GM20431 (cell line): ENCODE measurements at regions not wholly inside any gene's neighbourhood (a gene's known extent, or its start where the extent isn't known, plus 50 kb on each side); places are given as distances from the start of the nearest gene placed in this dataset.

Source experiments
- in situ Hi-C: fragments of 300-500 bp; cut with MseI, MboI; formaldehyde crosslinking; loops from one replicate; pipeline ENCODE4 v1.15.0; 2020; ENCODE audit warnings: low sequenced_read_pairs; ENCODE audit not compliant: unreplicated experiment

DNA sequence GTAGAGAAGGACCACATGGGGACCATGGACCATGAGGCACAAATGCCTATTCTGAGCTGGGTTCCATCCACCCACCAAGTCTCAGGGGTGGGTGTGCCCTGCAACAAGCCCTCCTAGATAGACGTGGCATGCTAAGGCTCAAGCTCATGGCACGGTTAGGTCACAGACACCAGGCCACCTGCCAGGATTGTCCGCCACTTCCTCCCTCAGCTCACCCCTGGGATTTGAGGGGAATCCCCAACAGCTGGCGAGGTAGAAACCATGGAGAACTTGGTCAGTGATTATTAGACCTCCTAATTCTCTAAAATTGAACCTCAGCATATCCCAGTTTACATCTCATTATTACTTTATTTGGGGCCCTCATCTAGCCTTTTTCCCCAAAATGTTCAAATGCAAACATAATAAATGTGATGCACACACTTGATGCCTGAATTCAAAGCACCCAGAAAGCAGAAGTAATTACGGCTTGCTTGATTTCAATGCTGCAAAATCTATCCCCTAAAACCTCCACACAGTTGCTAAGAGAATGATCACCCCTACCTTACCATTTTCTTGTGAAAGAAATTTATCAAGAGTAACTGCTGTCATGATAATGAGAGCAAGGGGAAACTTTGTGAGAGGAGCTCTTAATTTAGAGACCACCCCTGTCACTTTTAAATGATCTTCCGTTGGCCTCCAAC is 366.6 kb upstream of the PFKP start:
- in situ Hi-C loops, result no loop called here

- in situ Hi-C loops, result no loop called here
These were observed 378.4 kb upstream of the PFKP start for GRCh38 chr10:2688958-2689357.

- in situ Hi-C loops, result no loop called here
These were observed 380.7 kb upstream of the PFKP start for GRCh38 chr10:2686691-2687090.

- in situ Hi-C loops, result no loop called here
These were observed 384.9 kb upstream of the PFKP start for GRCh38 chr10:2682491-2682890.

DNA sequence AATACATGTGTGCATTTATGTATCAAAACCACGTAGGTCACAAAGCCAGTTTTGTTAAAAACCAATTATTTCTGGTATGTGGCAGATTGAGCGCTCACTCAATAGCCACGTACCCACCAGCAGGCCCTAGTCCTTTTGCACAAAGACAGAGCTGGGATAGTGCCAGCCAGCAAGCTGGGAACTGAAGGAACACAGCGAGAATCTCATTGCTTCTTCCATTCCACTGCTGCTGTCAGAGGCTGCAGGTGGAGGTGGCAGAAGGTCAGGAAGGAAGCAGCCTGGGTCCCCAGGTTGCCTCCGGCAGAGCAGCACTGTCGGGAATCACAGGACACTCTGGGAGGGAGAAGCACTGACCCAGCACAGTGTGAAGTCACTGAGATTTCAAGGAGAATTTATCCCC is 385.5 kb upstream of the PFKP start:
- in situ Hi-C loops, result no loop called here

- in situ Hi-C loops, result no loop called here
These were observed 386.5 kb upstream of the PFKP start for GRCh38 chr10:2680821-2681220.

DNA sequence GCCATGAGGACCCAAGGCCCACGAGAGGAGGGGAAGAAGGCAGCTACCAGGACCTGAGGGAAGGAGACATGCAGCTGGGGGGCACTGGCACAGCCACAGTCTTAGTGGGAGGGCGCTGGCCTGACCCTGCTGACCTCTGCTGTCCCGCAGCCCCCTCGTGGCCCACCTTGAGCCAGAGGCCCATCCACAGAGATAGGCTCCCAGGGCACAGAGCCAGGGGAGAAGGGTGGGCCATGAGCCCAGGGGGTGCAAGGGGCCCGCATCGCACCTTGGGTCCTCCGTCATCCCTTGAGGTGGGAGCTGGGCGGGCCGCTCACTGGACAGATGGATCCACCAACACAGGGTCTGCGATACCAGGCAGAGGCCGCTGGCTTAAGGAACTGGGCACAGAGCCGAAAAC is 387.7 kb upstream of the PFKP start:
- in situ Hi-C loops, result no loop called here

- in situ Hi-C loops, result no loop called here
These were observed 390.9 kb upstream of the PFKP start for GRCh38 chr10:2676455-2676854.

DNA sequence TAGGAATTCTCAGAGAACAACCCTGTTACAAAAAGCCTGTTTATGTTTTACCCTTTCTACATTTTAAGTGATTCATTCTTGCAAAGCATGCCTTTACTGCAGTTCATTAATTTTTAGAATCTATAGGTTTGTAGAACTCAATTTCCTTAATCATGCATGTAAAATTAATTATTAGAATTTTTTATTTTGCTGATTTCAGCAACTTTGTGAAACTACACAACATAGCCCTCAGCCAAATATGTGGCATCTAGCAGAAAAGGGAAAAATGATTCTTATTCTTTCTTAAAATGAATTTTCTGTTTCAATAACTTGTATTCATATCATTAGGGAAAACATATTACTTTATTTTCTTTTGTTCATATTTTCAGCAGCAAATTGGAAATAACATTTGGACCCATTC is 392.9 kb upstream of the PFKP start:
- in situ Hi-C loops, result no loop called here

GRCh38 chr10:2670864-2671263 is 396.5 kb upstream of the PFKP start:
- in situ Hi-C loops, result no loop called here

DNA sequence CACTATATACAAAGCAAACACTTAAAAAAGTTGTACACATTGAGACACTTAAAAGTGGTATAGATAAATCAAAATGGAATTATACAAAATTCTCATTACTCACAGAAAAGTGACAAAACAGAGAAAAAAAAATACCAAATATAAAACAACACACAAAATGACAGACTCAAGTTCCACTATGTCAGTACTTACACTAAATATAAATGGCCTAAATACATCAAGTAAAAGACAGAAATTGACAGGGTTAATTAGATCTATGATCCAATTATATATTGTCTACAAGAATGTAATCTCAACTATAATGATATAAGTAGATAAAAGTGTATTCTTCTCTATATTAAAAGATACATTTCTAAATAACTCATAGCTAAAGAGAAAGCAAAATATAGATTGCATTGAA is 401.6 kb upstream of the PFKP start:
- in situ Hi-C loops, result no loop called here

DNA sequence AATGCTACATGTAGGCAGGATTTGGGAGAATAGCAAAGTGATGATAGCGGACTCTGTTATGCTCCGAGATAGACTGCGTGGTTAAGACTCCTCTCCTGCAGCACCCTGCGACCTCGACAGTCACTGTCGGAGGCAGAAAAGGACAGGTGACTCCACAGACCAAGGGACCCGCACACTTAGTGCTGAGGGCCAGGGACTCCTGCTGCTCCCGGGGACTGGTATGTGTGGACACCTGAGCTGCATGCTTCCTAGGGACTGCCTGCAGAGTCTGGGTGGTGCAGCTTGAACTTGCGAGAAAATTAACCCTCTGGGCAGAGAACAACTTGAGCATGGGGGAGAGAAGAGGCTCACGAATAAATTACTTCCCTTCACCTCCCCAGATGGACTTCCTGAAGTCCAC is 407.1 kb upstream of the PFKP start:
- in situ Hi-C loops, result no loop called here

DNA sequence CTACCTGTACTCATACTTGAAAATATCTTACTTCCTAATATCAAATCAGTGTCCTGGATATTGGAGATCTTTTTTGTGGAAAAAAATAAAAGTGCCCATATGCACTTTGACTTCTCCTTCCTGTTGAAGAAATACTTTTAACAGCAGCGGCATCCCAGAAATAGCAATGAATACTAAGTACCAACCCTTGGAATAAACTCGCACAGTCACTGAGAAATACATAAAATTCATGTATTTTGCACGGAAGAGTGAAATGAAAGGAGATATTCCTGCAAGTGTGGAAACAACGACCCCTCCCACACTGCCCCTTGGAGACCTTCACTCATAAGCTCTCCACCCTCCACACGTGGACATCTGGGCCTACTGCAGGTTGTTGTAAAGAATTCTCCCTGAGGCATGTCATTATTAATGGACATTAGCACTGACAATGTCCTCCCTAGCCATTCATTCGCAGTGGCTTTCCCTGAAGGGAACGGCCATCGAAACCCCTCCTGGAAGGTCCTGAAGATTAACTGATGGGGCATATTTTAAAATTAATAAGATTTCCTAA is 407.6 kb upstream of the PFKP start:
- in situ Hi-C loops, result no loop called here

DNA sequence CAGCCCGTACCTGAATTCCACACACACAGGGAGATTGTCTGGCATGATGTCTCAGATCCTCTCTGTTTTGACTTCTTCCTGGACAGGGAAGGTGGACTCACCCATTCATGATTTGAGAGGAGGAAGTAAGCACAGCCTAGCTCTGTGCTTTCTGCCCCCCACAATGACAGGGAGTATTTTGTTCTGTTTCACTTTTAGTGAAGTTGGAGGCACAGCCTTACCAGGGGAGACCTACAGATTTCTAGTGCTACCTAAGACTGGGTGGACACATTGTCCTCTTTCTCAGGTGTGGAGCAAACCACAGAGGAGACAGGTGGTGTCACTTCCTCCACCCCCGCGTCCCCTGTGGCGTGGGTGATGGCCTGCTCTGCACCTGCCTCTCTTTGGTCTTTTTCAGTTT is 408.6 kb upstream of the PFKP start:
- in situ Hi-C loops, result no loop called here

DNA sequence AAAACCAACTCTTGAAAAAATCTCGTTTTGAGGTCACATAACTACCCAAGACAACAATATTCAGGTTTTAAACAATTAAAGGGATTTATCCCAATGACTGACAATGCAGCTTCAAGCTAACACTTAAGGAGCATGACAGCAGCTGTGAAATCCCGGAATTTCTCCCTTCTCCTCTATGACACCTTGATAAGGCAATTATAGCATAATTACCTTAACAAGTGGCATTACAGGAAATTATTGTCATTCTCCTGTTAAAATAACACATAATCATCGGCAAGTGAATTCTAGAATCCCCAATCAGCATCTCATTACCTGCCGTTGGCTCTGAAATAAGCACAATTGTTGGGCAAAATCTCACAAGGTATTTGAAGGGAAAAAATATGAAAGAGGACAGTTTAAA is 417.0 kb upstream of the PFKP start:
- in situ Hi-C loops, result no loop called here

- in situ Hi-C loops, result no loop called here
These were observed 426.3 kb upstream of the PFKP start for GRCh38 chr10:2641028-2641427.

DNA sequence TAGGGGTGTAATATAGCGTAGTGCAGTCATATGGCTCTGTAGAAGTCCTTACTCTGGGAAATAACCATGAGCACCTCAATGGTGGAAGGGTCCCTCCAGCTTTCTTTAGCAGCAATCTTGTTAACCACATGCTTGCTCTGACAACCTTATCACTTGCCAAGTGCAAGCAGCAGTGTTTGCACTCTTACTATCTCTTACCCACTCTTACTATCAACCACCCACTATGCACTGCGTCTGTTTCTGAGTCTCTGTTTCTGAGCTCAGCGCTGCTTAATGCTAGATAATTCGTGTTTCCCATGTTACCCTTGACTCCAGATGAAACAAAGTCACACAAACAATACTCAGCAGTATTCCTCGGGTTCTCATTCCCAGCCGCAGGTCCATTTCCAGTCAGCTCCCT is 433.7 kb upstream of the PFKP start:
- in situ Hi-C loops, result no loop called here

DNA sequence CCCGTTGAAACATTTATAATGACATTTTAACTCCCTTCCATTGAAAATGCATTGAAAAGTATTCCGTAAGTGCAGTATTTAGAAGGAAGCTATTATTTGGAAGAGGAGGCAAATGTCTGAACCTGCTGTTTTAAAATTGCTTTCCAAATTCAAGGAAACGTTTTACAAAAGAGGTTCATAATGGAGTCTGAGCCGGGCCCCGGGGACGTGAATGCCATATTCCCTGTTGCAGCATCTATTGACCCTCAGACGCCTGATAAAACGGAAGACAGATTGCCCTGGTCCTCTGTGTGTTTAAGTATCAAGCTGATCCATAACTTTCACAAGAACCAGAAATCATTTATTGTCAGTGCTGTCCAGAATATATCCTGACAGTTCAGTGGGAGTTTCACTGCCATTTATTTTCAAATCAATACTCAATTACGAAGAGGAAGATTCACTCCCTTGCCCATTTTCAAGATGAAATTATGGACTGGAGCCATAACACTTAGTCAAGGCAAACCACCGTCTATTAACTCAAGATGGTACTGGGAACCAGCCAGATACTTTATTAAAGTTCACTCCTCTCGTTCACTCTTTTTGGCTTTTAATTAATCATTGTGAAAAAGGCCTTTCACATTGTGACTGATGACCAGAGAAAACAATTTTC is 435.7 kb upstream of the PFKP start:
- in situ Hi-C loops, result no loop called here

- in situ Hi-C loops, result no loop called here
These were observed 438.6 kb upstream of the PFKP start for GRCh38 chr10:2628705-2629104.

DNA sequence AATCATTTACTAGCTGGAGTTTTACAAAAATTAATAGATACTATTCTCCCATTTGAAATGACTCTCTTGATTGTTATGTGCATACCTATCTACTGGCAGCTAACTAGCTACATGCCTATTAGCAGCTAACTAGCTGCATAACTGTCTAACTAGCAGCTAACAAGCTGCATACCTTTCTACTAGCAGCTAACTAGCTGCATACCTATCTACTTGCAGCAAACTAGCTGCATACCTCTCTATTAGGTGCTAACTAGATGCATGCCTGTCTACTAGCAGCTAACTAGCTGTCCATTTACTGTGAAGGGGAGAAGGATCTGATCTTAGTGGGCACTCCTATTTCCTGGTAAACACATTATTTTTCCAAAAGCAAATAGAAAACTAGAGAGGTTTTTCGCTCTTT is 439.4 kb upstream of the PFKP start:
- in situ Hi-C loops, result no loop called here

DNA sequence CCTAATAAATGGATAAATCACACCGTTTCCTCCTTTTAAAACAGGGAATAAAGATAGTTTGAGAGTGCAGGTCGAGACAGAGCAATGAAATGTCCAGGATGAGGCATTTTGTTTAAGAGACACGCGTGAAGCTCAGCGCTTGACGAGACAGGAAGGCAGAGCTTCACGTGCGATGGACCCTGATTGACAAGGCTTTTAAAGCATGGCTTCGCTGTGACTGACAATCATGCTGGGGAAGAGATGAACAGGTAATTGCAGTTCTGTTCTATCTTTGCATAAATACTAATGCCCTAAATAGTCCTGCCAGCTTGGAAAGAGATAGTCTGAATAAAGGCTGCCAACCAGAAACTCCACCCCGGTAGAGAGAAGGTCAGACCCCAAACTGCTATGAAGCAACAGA is 442.3 kb upstream of the PFKP start:
- in situ Hi-C loops, result no loop called here
